GM12878 (cell line): ENCODE measurements at regions not wholly inside any gene's neighbourhood (a gene's known extent, or its start where the extent isn't known, plus 50 kb on each side); places are given as distances from the start of the nearest gene placed in this dataset.

Experiments used
- ATAC-seq: fragments of 200-7000 bp; cut with Tn5 transposase; 3 replicates; pipeline ENCODE4 v1.9.1; 2020; ENCODE audit warnings: mild to moderate bottlenecking, moderate library complexity
- BruUV-seq: library from RNA; stranded (reverse); fragments of 400-500 nt; replicated peaks from 2 replicates; lab custom pipeline; 2021; lab: Mats Ljungman, UMichigan
- CTCF ChIA-PET: fragments of 300-600 bp; sonication (Branson Sonifier 250); formaldehyde crosslinking; extraction: SDS; loops from one replicate; lab custom pipeline; 2021; ENCODE audit warnings: inconsistent platforms; lab: Yijun Ruan, JAX
- POLR2A ChIA-PET: fragments of 350-600 bp; formaldehyde crosslinking; extraction: SDS; loops from one replicate; lab custom pipeline; 2021; ENCODE audit warnings: inconsistent platforms; lab: Charles Lee
- RAD21 ChIA-PET: fragments of 300-600 bp; sonication (Branson Sonifier 250); formaldehyde crosslinking; loops from one replicate; lab custom pipeline; 2023; ENCODE audit warnings: antibody characterized with exemption; ENCODE audit not compliant: unreplicated experiment; lab: Charles Lee
- SMC1A ChIA-PET: fragments of 300-600 bp; sonication (Branson Sonifier 250); formaldehyde crosslinking; loops from one replicate; lab custom pipeline; 2023; ENCODE audit not compliant: unreplicated experiment, uncharacterized antibody; lab: Charles Lee
- DNase-seq: peaks from one replicate; pipeline ENCODE4 v3.0.0-alpha.2; 2011; ENCODE audit warnings: low read depth, low spot score
- FAIRE-seq: peaks from 3 replicates; lab custom pipeline; 2011; peaks lifted over from hg19 to GRCh38; lab: Jason Lieb, UNC
- H2AFZ ChIP-seq: 2 replicates; pipeline ENCODE4 v1.6.0; 2011; ENCODE audit warnings: low read depth, low read length, control low read depth; ENCODE audit not compliant: control insufficient read depth
- H3K27ac ChIP-seq: 2 replicates; pipeline ENCODE4 v1.5.1; 2011; ENCODE audit warnings: control low read depth; ENCODE audit not compliant: control insufficient read depth, insufficient read depth
- H3K27me3 ChIP-seq, 2 experiments: replicated peaks in 1 of 2; 2 replicates each; pipeline versions ENCODE4 v1.6.0 to v1.6.1; 2011; ENCODE audit warnings: low read length in 1 of 2; ENCODE audit not compliant: control insufficient read depth in 2 of 2, insufficient read depth in 2 of 2
- H3K36me3 ChIP-seq, 2 experiments: 2 replicates each; pipeline ENCODE4 v1.5.1; 2011; ENCODE audit warnings: low read length in 1 of 2; ENCODE audit not compliant: control insufficient read depth in 2 of 2, insufficient read depth in 2 of 2
- H3K4me1 ChIP-seq: 2 replicates; pipeline ENCODE4 v1.6.1; 2011; ENCODE audit warnings: mild to moderate bottlenecking, low read length, moderate library complexity, mixed read lengths; ENCODE audit not compliant: control insufficient read depth, insufficient read depth
- H3K4me2 ChIP-seq: 2 replicates; pipeline ENCODE4 v1.6.0; 2011; ENCODE audit warnings: control low read depth; ENCODE audit not compliant: control insufficient read depth, insufficient read depth
- H3K4me3 ChIP-seq: fragments of 200-600 bp; sonication (generic); 2 replicates; pipeline ENCODE4 v1.5.1; 2016
- H3K79me2 ChIP-seq: 2 replicates; pipeline ENCODE4 v1.6.0; 2011; ENCODE audit warnings: low read length; ENCODE audit not compliant: control insufficient read depth, insufficient read depth
- H3K9ac ChIP-seq: 2 replicates; pipeline ENCODE4 v1.8.0; 2011; ENCODE audit warnings: low read length, control low read depth, mixed read lengths; ENCODE audit not compliant: control insufficient read depth, insufficient read depth
- H3K9me3 ChIP-seq: replicated peaks from 3 replicates; pipeline ENCODE4 v1.5.1; 2011; ENCODE audit warnings: mild to moderate bottlenecking, low read length; ENCODE audit not compliant: control insufficient read depth, insufficient read depth
- H4K20me1 ChIP-seq: 2 replicates; pipeline ENCODE4 v1.6.0; 2011; ENCODE audit not compliant: control insufficient read depth, insufficient read depth
- BHLHE40 ChIP-seq, 2 experiments: fragments of 450-650 bp in 1 of 2; IDR thresholded peaks; 2 replicates each; pipeline ENCODE4 v1.6.1; 2011 to 2017; ENCODE audit warnings: low read depth in 2 of 2, borderline replicate concordance in 1 of 2, improper control_type of control experiment in 1 of 2, low read length in 1 of 2, mild to moderate bottlenecking in 1 of 2
- IRF4 ChIP-seq: IDR thresholded peaks from 2 replicates; pipeline ENCODE4 v1.6.1; 2011; ENCODE audit warnings: low read depth, low read length
- PRDM15 ChIP-seq: fragments of 450-650 bp; formaldehyde crosslinking; IDR thresholded peaks from 2 replicates; pipeline ENCODE4 v1.4.0; 2020; ENCODE audit warnings: mild to moderate bottlenecking, moderate library complexity
- RAD21 ChIP-seq: IDR thresholded peaks from 2 replicates; pipeline ENCODE4 v1.6.1; 2011; ENCODE audit warnings: mild to moderate bottlenecking, low read depth, low read length, moderate library complexity; ENCODE audit not compliant: insufficient read depth
- RCOR1 ChIP-seq: conservative IDR thresholded peaks from 2 replicates; pipeline ENCODE4 v1.6.1; 2012; ENCODE audit warnings: low read depth, low read length, improper control_type of control experiment
- ZNF384 ChIP-seq: IDR thresholded peaks from 2 replicates; pipeline ENCODE4 v1.6.1; 2012; ENCODE audit warnings: low read depth, mild to moderate bottlenecking, low read length, improper control_type of control experiment, borderline replicate concordance
- WGBS: methylation state at CpG from one replicate; pipeline ENCODE4 v1.1.6; 2016; ENCODE audit warnings: low lambda C conversion rate; ENCODE audit not compliant: insufficient replicate concordance, insufficient coverage; ENCODE audit errors: missing lambda C conversion rate; 5-methylcytosine and 5-hydroxymethylcytosine counted together
- in situ Hi-C: fragments of 300-500 bp; cut with MboI; formaldehyde crosslinking; loops from 9 replicates; pipeline ENCODE4 v1.14.3; 2018; ENCODE audit warnings: mixed read lengths
- intact Hi-C: fragments of 100-400 bp; cut with micrococcal nuclease; formaldehyde crosslinking; loops from one replicate; pipeline ENCODE4 v1.14.2; 2022; ENCODE audit not compliant: unreplicated experiment
- TF ChIP-seq, protein P1 (sequence below): fragments of 450-650 bp; IDR thresholded peaks from 2 replicates; pipeline ENCODE4 v1.6.1; 2016; ENCODE audit warnings: mild to moderate bottlenecking, moderate library complexity, borderline replicate concordance
- TF ChIP-seq, protein P2 (sequence below): IDR thresholded peaks from 2 replicates; pipeline ENCODE4 v1.6.1; 2011; ENCODE audit warnings: borderline replicate concordance, low read depth, mild to moderate bottlenecking, moderate library complexity, mixed read lengths, low read length; ENCODE audit not compliant: insufficient read depth; ENCODE audit errors: extremely low read length

DNA sequence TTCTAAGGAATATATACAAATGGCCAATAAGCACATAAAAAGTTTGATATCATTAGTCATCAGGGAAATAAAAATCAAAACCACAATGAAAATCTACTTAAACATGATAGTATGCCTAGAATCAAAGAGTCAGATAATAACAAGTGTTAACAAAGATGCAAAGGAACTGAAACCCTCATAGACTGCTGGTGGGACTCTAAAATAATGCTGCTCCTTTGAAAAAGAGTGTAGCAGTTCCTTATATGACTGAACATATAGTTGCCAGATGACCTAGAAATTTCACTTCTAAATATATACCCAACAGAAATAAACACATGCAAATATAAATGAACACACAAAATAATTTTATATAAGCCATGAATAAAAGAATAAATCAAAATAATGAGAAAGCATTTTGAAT lies 205.1 kb upstream of the CTSO start (continued):
- TF ChIP-seq, protein P1, sequence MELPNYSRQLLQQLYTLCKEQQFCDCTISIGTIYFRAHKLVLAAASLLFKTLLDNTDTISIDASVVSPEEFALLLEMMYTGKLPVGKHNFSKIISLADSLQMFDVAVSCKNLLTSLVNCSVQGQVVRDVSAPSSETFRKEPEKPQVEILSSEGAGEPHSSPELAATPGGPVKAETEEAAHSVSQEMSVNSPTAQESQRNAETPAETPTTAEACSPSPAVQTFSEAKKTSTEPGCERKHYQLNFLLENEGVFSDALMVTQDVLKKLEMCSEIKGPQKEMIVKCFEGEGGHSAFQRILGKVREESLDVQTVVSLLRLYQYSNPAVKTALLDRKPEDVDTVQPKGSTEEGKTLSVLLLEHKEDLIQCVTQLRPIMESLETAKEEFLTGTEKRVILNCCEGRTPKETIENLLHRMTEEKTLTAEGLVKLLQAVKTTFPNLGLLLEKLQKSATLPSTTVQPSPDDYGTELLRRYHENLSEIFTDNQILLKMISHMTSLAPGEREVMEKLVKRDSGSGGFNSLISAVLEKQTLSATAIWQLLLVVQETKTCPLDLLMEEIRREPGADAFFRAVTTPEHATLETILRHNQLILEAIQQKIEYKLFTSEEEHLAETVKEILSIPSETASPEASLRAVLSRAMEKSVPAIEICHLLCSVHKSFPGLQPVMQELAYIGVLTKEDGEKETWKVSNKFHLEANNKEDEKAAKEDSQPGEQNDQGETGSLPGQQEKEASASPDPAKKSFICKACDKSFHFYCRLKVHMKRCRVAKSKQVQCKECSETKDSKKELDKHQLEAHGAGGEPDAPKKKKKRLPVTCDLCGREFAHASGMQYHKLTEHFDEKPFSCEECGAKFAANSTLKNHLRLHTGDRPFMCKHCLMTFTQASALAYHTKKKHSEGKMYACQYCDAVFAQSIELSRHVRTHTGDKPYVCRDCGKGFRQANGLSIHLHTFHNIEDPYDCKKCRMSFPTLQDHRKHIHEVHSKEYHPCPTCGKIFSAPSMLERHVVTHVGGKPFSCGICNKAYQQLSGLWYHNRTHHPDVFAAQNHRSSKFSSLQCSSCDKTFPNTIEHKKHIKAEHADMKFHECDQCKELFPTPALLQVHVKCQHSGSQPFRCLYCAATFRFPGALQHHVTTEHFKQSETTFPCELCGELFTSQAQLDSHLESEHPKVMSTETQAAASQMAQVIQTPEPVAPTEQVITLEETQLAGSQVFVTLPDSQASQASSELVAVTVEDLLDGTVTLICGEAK = no peak
- no peak for TF ChIP-seq BHLHE40 (IDR thresholded peaks at IDR 0.05; ENCODE audit: borderline replicate concordance in 1 of 2, low read depth in 2 of 2, low read length in 1 of 2)

DNA sequence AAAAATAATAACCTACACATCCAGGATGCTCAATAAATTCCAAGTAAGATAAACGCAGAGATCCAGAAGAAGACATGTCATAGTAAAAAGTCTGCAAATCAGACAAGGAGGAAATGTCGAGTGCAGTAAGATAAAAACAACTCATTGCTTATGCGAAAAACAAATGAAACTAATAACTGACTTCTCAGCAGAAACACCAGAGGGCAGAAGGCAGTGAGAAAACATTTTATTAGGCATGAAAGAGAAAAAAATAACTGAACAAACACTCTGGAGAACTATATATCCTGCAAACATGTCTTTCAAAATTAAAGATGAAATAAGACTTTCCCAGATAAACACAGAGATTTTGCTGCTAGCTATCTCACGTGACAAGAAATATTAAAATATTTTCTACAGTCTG lies 201.3 kb upstream of the CTSO start:
- TF ChIP-seq RCOR1 = no peak
- peak; percentile 16; the same call in 1 of the 2 replicates for TF ChIP-seq RAD21
- no peak for TF ChIP-seq ZNF384
- no peak for TF ChIP-seq IRF4
- TF ChIP-seq, protein P2, sequence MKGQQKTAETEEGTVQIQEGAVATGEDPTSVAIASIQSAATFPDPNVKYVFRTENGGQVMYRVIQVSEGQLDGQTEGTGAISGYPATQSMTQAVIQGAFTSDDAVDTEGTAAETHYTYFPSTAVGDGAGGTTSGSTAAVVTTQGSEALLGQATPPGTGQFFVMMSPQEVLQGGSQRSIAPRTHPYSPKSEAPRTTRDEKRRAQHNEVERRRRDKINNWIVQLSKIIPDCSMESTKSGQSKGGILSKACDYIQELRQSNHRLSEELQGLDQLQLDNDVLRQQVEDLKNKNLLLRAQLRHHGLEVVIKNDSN = no peak
- TF ChIP-seq PRDM15 (CRISPR knock-in tag) = no peak
- TF ChIP-seq, all 136 proteins: peak for 1
- intact Hi-C loops (no loop called here), in situ Hi-C loops (no loop called here)
- no TSS peak for BruUV-seq
- ChIA-PET POLR2A (no interaction called here), CTCF (interaction anchor here (1.2 kb wide), 1 partner anchor 14 kb away, joined by 7 read pairs; no protein-coding TSS in a partner anchor), SMC1A (interaction anchor here (0.5 to 2.3 kb wide), 3 partner anchors 13 to 223 kb away, joined by 3 to 11 read pairs (median 3); no protein-coding TSS in a partner anchor), RAD21 (no interaction called here)
- ATAC-seq (no peak), DNase-seq (no peak), FAIRE-seq (peak; percentile 59)
- H3K36me3 ChIP-seq = no peaks in the 10 kb centered on the region
- no peaks in the 10 kb centered on the region for H3K9me3 ChIP-seq
- no peak overlapping the region for H3K9ac ChIP-seq
- no peak overlapping the region for H3K4me3 ChIP-seq
- 33% methylated on average over 4 of the region's 4 CpGs for WGBS
- H2AFZ ChIP-seq = no peak overlapping the region
- H4K20me1 ChIP-seq = no peaks in the 10 kb centered on the region
- H3K79me2 ChIP-seq = no peaks in the 10 kb centered on the region
- no peak overlapping the region for H3K27ac ChIP-seq
- H3K4me1 ChIP-seq = peaks cover 6% of the 10 kb centered on the region; the same call in 1 of the 2 replicates
- no peaks in the 10 kb centered on the region for H3K27me3 ChIP-seq
- H3K4me2 ChIP-seq = no peak overlapping the region
